VCaP (cell line): ENCODE measurements at regions not wholly inside any gene's neighbourhood (a gene's known extent, or its start where the extent isn't known, plus 50 kb on each side); places are given as distances from the start of the nearest gene placed in this dataset.

Experiments used
- H3K27ac ChIP-seq: fragments of 450-650 bp; 2 replicates; pipeline ENCODE4 v1.5.1; 2017
- TF ChIP-seq, protein P1 (sequence below): fragments of 450-650 bp; conservative IDR thresholded peaks from 2 replicates; pipeline ENCODE4 v1.5.1; 2017; ENCODE audit warnings: mild to moderate bottlenecking, moderate library complexity

DNA sequence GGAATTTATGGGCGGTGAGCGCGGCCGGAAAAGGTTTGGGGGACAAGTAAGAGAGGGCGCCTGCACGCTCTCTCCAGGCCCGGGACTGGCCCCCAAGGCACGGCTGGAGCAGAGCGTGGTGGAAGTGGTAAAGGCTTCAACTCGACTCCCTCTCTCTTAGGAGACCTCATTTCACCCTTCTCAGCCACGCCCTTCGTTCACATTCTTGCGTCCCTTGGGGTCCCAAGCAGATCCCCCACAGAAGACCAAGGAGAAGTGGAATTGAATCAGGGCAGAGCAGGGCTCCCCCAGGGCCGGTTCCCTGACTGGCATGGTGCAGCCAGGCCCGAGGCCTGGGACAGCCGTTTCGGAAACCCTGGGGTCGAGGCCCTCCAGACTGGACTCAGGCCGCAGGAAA is 75.4 kb upstream of the POLG start:
- TF ChIP-seq, protein P1, sequence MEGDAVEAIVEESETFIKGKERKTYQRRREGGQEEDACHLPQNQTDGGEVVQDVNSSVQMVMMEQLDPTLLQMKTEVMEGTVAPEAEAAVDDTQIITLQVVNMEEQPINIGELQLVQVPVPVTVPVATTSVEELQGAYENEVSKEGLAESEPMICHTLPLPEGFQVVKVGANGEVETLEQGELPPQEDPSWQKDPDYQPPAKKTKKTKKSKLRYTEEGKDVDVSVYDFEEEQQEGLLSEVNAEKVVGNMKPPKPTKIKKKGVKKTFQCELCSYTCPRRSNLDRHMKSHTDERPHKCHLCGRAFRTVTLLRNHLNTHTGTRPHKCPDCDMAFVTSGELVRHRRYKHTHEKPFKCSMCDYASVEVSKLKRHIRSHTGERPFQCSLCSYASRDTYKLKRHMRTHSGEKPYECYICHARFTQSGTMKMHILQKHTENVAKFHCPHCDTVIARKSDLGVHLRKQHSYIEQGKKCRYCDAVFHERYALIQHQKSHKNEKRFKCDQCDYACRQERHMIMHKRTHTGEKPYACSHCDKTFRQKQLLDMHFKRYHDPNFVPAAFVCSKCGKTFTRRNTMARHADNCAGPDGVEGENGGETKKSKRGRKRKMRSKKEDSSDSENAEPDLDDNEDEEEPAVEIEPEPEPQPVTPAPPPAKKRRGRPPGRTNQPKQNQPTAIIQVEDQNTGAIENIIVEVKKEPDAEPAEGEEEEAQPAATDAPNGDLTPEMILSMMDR: no peak
- no peak overlapping the region for H3K27ac ChIP-seq

DNA sequence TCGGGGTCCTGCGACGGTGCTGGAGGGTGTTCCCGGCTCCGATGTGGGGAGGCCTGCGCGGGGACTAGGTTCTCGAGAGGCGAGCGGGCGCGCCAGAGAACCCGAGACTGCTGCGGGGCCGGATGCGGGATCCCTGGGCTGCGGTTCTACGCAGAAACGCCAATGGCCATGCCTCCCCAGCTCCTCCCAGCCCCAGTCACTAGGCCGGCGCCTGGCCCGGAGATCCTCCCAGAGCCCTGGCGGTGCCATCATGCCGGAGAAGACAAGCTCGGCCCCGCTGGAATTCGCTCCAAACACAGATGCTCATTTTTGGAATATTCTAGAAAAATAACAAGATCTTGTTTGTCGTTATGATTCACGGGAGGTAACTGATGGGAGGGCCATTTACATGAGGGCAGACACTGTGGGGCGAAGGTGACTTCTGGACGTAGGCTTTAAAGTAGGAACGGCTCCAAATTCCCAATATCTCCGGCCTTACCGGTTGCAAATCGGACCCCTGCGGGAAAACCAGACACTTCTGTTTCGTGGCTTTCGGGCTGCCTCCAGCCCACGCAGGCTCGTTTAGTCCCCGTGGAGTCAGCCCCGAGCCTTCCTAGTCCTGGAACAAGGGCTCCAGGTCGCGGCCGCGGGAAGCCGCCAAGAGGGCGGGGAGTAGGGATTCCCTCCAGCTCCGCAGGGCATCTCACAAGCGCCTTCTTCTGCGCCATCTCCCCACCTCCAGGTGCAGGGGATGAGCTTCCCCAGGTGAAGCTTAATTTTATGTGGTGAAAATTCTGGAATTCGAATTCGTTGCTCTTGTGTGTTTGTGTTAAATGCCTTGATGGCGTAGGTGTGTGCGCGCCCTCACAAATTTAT is 74.8 kb upstream of the POLG start:
- H3K27ac ChIP-seq: no peak overlapping the region
- TF ChIP-seq, protein P1: no peak

DNA sequence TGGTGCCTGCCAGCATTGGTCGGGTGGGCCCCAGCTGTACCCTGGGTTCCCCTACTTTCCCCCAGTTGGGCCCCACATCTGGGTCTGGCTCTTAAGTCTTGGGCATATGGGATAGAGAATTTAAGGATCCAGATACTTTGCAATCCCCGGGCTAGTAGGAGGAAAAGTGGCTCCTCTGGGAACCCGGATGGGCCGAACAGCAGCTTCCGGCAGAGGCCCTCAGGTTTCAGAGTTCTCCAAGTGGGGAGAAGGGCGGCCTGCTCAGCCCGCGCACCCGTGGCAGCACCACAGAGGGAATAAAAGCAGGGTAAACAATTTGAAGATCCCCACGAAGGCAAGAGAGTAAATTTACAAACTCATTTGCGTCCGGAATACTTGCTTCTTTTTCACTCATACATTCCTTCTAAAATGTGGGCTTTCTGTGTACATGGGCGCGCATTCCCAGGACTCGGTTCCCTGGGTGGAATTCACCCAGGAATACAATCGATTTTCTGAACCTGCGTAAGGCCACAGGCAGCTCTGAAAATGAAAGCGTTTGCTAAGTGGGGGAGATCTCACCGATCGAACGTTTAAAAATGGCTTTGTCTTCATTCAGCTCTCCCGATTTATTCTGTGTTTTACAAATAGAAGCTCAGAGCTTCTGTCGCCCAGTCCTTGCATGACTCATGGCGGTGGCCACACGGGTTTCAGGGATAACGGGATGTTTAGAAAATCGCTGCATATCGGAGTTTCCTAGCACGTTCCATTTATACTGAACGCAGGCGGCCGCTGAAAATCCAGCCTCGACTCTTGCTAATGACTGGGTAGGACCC is 74.0 kb upstream of the POLG start:
- TF ChIP-seq, protein P1: no peak
- H3K27ac ChIP-seq: no peak overlapping the region

DNA sequence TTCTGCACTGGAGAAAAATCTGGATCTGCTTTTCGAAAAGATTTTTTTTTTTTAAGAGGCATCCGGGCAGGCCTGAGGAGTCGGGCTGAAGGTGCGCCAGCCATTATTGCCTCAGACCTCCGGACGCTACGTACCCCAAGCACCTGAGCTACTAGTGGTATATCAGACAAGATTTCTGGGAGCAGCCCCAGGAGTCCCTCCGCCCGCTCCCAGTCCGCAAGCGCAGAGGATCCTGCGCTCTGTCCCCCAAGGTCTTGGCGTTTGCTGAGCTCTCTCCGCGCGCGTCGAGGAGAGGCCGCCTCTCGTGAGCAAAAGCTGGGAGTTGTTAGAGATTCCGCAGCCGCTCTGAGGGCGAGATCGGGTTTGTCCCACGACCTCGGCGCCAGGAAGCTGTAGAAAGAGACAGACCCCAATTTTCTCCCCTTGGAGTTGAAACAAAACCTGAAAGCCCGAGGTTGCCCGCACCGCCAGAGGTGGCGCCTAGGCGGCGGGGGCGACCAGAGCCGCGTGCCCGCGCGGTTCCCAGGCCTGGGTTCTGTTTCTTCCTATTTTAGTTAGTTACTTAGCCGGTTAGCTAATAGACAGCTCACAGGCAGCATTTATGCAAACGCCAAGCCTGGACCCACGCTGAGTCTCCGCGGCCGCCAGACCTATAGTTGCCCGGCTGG is 72.5 kb upstream of the POLG start:
- no peak overlapping the region for H3K27ac ChIP-seq
- TF ChIP-seq, protein P1: no peak

DNA sequence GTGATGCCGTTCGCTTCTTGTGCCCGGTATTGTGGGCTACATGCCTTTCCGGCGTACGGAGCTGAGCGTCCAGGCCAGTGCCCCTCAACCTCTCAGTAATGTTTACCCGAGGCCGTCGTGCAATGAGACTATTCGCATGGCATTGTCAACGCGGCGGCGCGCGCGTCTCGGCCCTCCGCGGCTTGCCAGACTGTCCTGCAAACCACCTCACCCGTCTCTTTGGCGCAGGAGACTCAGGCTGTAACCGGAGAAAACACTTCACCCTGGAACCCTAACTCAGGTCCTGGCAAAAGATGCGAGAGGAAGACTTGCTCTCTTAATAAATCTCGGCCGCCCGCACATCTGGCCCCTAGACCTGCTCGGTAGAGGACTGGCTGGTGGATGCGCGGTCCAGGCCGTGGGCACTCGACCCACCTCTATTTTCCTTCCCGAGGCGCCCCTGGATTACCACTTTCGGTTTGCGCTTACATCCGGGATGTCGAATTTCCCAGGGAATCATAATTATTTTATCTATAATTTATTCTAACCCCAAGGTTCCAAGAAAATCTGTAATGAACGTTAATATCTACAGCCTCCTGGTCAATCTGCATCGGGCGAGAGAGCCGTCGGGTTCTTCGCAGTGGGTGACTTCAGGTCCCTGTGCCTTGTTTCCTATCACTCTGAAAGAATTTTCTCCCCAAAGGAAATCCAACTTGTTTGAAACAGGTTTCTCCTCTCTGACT is 71.8 kb upstream of the POLG start:
- H3K27ac ChIP-seq: no peak overlapping the region
- TF ChIP-seq, protein P1: no peak

DNA sequence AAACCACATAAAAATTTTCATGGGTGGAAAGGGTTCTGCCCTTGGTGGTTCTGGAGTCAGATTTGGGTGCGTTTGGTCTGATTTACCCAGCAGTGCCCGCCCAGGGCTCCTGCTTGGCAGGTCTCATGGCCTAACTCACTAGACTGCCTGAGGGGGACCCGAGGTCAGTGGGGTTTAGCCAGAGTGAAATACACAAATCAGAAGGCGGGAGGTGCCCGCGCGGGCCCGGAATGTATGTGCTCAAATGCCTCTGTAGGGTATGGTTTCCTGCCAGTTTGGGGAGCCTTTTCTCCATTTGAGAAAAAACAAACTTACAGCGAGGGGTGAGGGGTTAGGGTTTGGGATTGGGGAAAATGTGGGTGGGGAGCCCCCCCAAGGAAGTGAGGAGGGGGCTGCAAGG is 70.9 kb upstream of the POLG start:
- H3K27ac ChIP-seq: no peak overlapping the region
- TF ChIP-seq, protein P1: no peak

DNA sequence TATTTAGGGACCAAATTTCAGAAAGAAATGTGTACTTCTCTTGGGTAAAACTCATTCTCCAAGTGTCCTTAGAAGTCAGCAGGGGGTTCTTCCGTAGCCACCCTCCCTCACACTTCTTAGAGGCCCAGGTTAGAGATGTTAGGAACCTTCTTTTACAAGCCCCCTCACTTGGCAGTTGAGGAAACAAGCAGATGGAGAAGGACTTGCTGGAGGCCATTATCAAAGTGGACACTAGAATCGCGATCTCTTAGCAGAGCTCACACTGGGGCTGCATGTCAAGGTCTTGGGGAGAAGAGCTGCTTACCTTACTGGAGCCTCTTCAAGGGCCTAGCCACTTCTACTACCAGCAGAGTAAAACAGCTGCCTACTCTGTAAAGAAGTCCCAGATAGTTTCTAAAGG is 69.4 kb upstream of the POLG start:
- H3K27ac ChIP-seq: no peak overlapping the region
- TF ChIP-seq, protein P1: no peak
